ENCODE measurements at regions not wholly inside any gene's neighbourhood (a gene's known extent, or its start where the extent isn't known, plus 50 kb on each side); places are given as distances from the start of the nearest gene placed in this dataset.
A peak's percentile ranks its signal among the peaks of the same experiment; 100 is the strongest.

- ChIA-PET POLR2A (no interaction called here), CTCF (no interaction called here)
- no peaks in the 10 kb centered on the region for H3K4me1 ChIP-seq
- no peak for TF ChIP-seq HOXB13 (CRISPR knock-in tag; IDR thresholded peaks at IDR 0.05; ENCODE audit: low read depth)
- TF ChIP-seq JUN (IDR thresholded peaks at IDR 0.05) = no peak
- TF ChIP-seq CTCF (IDR thresholded peaks at IDR 0.05) = no peak
- no peak for TF ChIP-seq REST (IDR thresholded peaks at IDR 0.05)
- no peak for TF ChIP-seq JUNB (IDR thresholded peaks at IDR 0.05)
- no peak for TF ChIP-seq CHD4 (IDR thresholded peaks at IDR 0.05; ENCODE audit: borderline replicate concordance)
- TF ChIP-seq HES2 (IDR thresholded peaks at IDR 0.05) = no peak
- TF ChIP-seq EHMT2 (IDR thresholded peaks at IDR 0.05; ENCODE audit: low read depth) = no peak
- TF ChIP-seq POLR2A (IDR thresholded peaks at IDR 0.05; ENCODE audit: low read length) = no peak
- no peak for TF ChIP-seq HDAC2 (IDR thresholded peaks at IDR 0.05)
- no peak for TF ChIP-seq RAD21 (conservative IDR thresholded peaks at IDR 0.05 in 1 of 2, IDR thresholded peaks at IDR 0.05 in 1 of 2)
- TF ChIP-seq KDM1A (IDR thresholded peaks at IDR 0.05; ENCODE audit: low read depth) = no peak
- ATAC-seq (no peak), DNase-seq (ENCODE audit: low read depth in 1 of 2, low spot score in 1 of 2) (no peak), FAIRE-seq (no peak)
- no peak overlapping the region for H3K4me3 ChIP-seq
- no peak overlapping the region for H3K27ac ChIP-seq
- WGBS (ENCODE audit: missing lambda C conversion rate) = 3% methylated on average over 1 of the region's 1 CpG
- H3K9me3 ChIP-seq = no peaks in the 10 kb centered on the region; the same call in 2 of the 3 replicates
- no peak overlapping the region for H3K4me2 ChIP-seq
Observed at GRCh38 chr15:37794947-37795346, 139.5 kb upstream of the TMCO5A start.

- ChIA-PET CTCF (no interaction called here), POLR2A (no interaction called here)
- FAIRE-seq (no peak), ATAC-seq (no peak), DNase-seq (ENCODE audit: low read depth in 1 of 2, low spot score in 1 of 2) (no peak)
- no peaks in the 10 kb centered on the region; the same call in 2 of the 3 replicates for H3K9me3 ChIP-seq
- no peaks in the 10 kb centered on the region for H3K4me1 ChIP-seq
- H3K4me2 ChIP-seq = no peak overlapping the region
- WGBS (ENCODE audit: missing lambda C conversion rate) = 15% methylated on average over 3 of the region's 3 CpGs
- H3K4me3 ChIP-seq = no peak overlapping the region
- H3K27ac ChIP-seq = no peak overlapping the region
- TF ChIP-seq NFE2L2 (conservative IDR thresholded peaks at IDR 0.05; ENCODE audit: low read length) (no peak), POLR2A (IDR thresholded peaks at IDR 0.05; ENCODE audit: low read length) (no peak), ELK1 (IDR thresholded peaks at IDR 0.05; ENCODE audit: low read depth, low read length) (no peak), CBX8 (IDR thresholded peaks at IDR 0.05) (no peak), RNF2 (IDR thresholded peaks at IDR 0.05; ENCODE audit: borderline replicate concordance, low read depth) (no peak), ZFP36 (IDR thresholded peaks at IDR 0.05; ENCODE audit: borderline replicate concordance, partially characterized antibody) (no peak), FOXS1 (CRISPR knock-in tag; IDR thresholded peaks at IDR 0.05) (no peak)
Observed at GRCh38 chr15:37801529-37801928, 132.9 kb upstream of the TMCO5A start.

- 8% methylated on average over 1 of the region's 1 CpG for whole genome bisulfite sequencing (ENCODE audit: missing lambda C conversion rate)
- POLR2A ChIA-PET = no interaction called here
- DNase-seq (ENCODE audit: low read depth in 1 of 2, low spot score in 1 of 2) = no peak
- no peak overlapping the region for H3K27ac ChIP-seq
- TF ChIP-seq HEYL (CRISPR knock-in tag; IDR thresholded peaks at IDR 0.05) (no peak), MAFK (IDR thresholded peaks at IDR 0.05; ENCODE audit: partially characterized antibody) (peak; percentile 78), NPAS2 (CRISPR knock-in tag; IDR thresholded peaks at IDR 0.05; ENCODE audit: borderline replicate concordance) (no peak)
- CTCF ChIA-PET = no interaction called here
- no peaks in the 10 kb centered on the region for H3K4me1 ChIP-seq
- no peak for ATAC-seq
- no peak for FAIRE-seq
- no peak overlapping the region for H3K4me2 ChIP-seq
- no peaks in the 10 kb centered on the region for H3K9me3 ChIP-seq
- no peak overlapping the region for H3K4me3 ChIP-seq
Observed at GRCh38 chr15:37806808-37807207, 127.6 kb upstream of the TMCO5A start.

Data from A549 (cell line).